Lung (tissue), 11 donors: ENCODE measurements at regions not wholly inside any gene's neighbourhood (a gene's known extent, or its start where the extent isn't known, plus 50 kb on each side); places are given as distances from the start of the nearest gene placed in this dataset.

Source experiments
- ATAC-seq: fragments of 200-7000 bp; cut with Tn5 transposase; one replicate; pipeline ENCODE4 v1.9.1; 2020; ENCODE audit warnings: moderate number of reproducible peaks; ENCODE audit not compliant: insufficient read depth, low FRiP score
- DNase-seq, 3 donors: peaks; one replicate each; pipeline ENCODE4 v3.0.0-alpha.2; 2013 to 2017
- H3K27ac ChIP-seq, 2 donors: one replicate each; pipeline ENCODE4 v1.5.1; 2013; ENCODE audit warnings: mild to moderate bottlenecking in 2 of 2, moderate library complexity in 2 of 2, control low read depth in 1 of 2, inconsistent platforms in 1 of 2, low read depth in 1 of 2, low read length in 1 of 2
- H3K27me3 ChIP-seq, 3 donors: one replicate each; pipeline ENCODE4 v1.5.1; 2013; ENCODE audit warnings: low read length in 2 of 3; ENCODE audit not compliant: control insufficient read depth in 3 of 3, insufficient read depth in 3 of 3
- H3K36me3 ChIP-seq, 4 donors: one replicate each; pipeline ENCODE4 v1.5.1; 2013; ENCODE audit warnings: low read length in 4 of 4, mild to moderate bottlenecking in 1 of 4, moderate library complexity in 1 of 4; ENCODE audit not compliant: control insufficient read depth in 4 of 4, insufficient read depth in 4 of 4
- H3K4me1 ChIP-seq, 5 donors: one replicate each; pipeline ENCODE4 v1.5.1; 2013; ENCODE audit warnings: low read length in 5 of 5, mild to moderate bottlenecking in 2 of 5, moderate library complexity in 1 of 5; ENCODE audit not compliant: control insufficient read depth in 5 of 5, insufficient read depth in 5 of 5
- H3K4me3 ChIP-seq: one replicate; pipeline ENCODE4 v1.5.1; 2013; ENCODE audit warnings: mild to moderate bottlenecking, control low read depth, moderate library complexity
- H3K9ac ChIP-seq, 2 donors: one replicate each; pipeline ENCODE4 v1.5.1; 2013; ENCODE audit warnings: low read length in 2 of 2, control low read depth in 1 of 2; ENCODE audit not compliant: insufficient read depth in 1 of 2
- H3K9me3 ChIP-seq, 4 donors: one replicate each; pipeline ENCODE4 v1.5.1; 2013; ENCODE audit warnings: low read length in 3 of 4, mild to moderate bottlenecking in 1 of 4, moderate library complexity in 1 of 4; ENCODE audit not compliant: control insufficient read depth in 4 of 4, insufficient read depth in 3 of 4
- CTCF ChIP-seq: IDR thresholded peaks from 2 replicates; pipeline ENCODE4 v1.5.1; 2012; ENCODE audit warnings: mild to moderate bottlenecking; ENCODE audit errors: control extremely low read depth, extremely low read depth
- WGBS, 2 donors: extraction: QIAGEN DNeasy Blood & Tissue Kit; methylation state at CpG; one replicate each; pipeline ENCODE4 v1.1.7; 2013; 5-methylcytosine and 5-hydroxymethylcytosine counted together
- donor health status: control.
- donor health status: control.
- donor health status: Bipolar disorder and iron deficiency.
- donor health status: healthy.
- donor health status: DM: yes; HTN: yes; CAD: no.

DNA sequence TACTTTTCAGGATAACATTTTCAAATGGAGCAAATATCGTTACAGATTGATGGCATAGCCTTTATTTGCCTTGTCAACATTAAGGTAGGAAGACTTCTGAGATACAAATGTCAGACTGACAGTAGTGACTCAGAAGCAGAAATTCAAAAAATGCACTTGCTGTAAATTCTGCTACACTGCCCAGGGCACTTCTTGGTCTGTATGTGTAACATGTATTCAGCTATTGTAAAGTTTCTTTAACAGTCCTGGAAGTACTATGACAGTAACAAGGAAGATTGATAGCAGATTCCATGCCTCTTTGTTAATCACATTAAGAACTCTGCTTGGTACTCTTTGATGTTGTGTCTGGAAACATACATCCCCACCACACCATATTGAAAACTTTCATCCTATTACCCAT, 69.6 kb upstream of the PCDH18 start:
- no peak overlapping the region for H3K9ac ChIP-seq
- no peaks in the 10 kb centered on the region for H3K9me3 ChIP-seq
- TF ChIP-seq CTCF = no peak
- no peaks in the 10 kb centered on the region for H3K36me3 ChIP-seq
- WGBS, 2 donors = 63 to 80% methylated on average over 1 of the region's 1 CpG
- DNase-seq (no peak), ATAC-seq (no peak)
- H3K27ac ChIP-seq = no peak overlapping the region
- H3K4me3 ChIP-seq = no peak overlapping the region
- peaks cover 0 to 7% (median 0%) of the 10 kb centered on the region in 5 donors for H3K4me1 ChIP-seq
- no peaks in the 10 kb centered on the region for H3K27me3 ChIP-seq

- H3K4me1 ChIP-seq = peaks cover 0 to 7% (median 0%) of the 10 kb centered on the region in 5 donors
- TF ChIP-seq CTCF = no peak
- 56 to 66% methylated on average over 1 of the region's 1 CpG for WGBS, 2 donors
- H3K9ac ChIP-seq = no peak overlapping the region
- H3K27me3 ChIP-seq = no peaks in the 10 kb centered on the region
- ATAC-seq (no peak), DNase-seq (no peak)
- H3K9me3 ChIP-seq = no peaks in the 10 kb centered on the region
- no peak overlapping the region for H3K27ac ChIP-seq
- H3K4me3 ChIP-seq = no peak overlapping the region
- no peaks in the 10 kb centered on the region for H3K36me3 ChIP-seq
Measured at GRCh38 chr4:137599734-137600133, 67.4 kb upstream of the PCDH18 start.

- Histone ChIP-seq H3K36me3 (no peaks in the 10 kb centered on the region), H3K4me1 (peaks cover 0 to 7% (median 0%) of the 10 kb centered on the region in 5 donors), H3K4me3 (no peak overlapping the region), H3K9ac (no peak overlapping the region), H3K27ac (no peak overlapping the region), H3K27me3 (no peaks in the 10 kb centered on the region), H3K9me3 (no peaks in the 10 kb centered on the region)
- DNase-seq = peak; percentile 59 to 97 (median 97)
- WGBS, 2 donors = 43 to 55% methylated on average over 3 of the region's 3 CpGs
- TF ChIP-seq CTCF = no peak
- no peak for ATAC-seq
Measured at GRCh38 chr4:137597752-137598430, 65.6 kb upstream of the PCDH18 start.

GRCh38 chr4:137587796-137588195, 55.5 kb upstream of the PCDH18 start:
- DNase-seq = no peak
- no peak overlapping the region for H3K9ac ChIP-seq
- H3K27ac ChIP-seq = no peak overlapping the region
- TF ChIP-seq CTCF = no peak
- no peaks in the 10 kb centered on the region for H3K27me3 ChIP-seq
- H3K4me1 ChIP-seq = peaks cover 0 to 9% (median 0%) of the 10 kb centered on the region in 5 donors
- H3K4me3 ChIP-seq = no peak overlapping the region
- H3K36me3 ChIP-seq = no peaks in the 10 kb centered on the region
- ATAC-seq = no peak
- WGBS, 2 donors = 86 to 87% methylated on average over 1 of the region's 1 CpG
- H3K9me3 ChIP-seq = no peaks in the 10 kb centered on the region
